Lung (tissue), 11 donors: ENCODE measurements at regions not wholly inside any gene's neighbourhood (a gene's known extent, or its start where the extent isn't known, plus 50 kb on each side); places are given as distances from the start of the nearest gene placed in this dataset.

Experiments
- ATAC-seq: fragments of 200-7000 bp; cut with Tn5 transposase; one replicate; pipeline ENCODE4 v1.9.1; 2020; ENCODE audit warnings: moderate number of reproducible peaks; ENCODE audit not compliant: insufficient read depth, low FRiP score
- DNase-seq, 3 donors: peaks; one replicate each; pipeline ENCODE4 v3.0.0-alpha.2; 2013 to 2017
- H3K27ac ChIP-seq, 2 donors: one replicate each; pipeline ENCODE4 v1.5.1; 2013; ENCODE audit warnings: mild to moderate bottlenecking in 2 of 2, moderate library complexity in 2 of 2, control low read depth in 1 of 2, inconsistent platforms in 1 of 2, low read depth in 1 of 2, low read length in 1 of 2
- H3K27me3 ChIP-seq, 3 donors: one replicate each; pipeline ENCODE4 v1.5.1; 2013; ENCODE audit warnings: low read length in 2 of 3; ENCODE audit not compliant: control insufficient read depth in 3 of 3, insufficient read depth in 3 of 3
- H3K36me3 ChIP-seq, 4 donors: one replicate each; pipeline ENCODE4 v1.5.1; 2013; ENCODE audit warnings: low read length in 4 of 4, mild to moderate bottlenecking in 1 of 4, moderate library complexity in 1 of 4; ENCODE audit not compliant: control insufficient read depth in 4 of 4, insufficient read depth in 4 of 4
- H3K4me1 ChIP-seq, 5 donors: one replicate each; pipeline ENCODE4 v1.5.1; 2013; ENCODE audit warnings: low read length in 5 of 5, mild to moderate bottlenecking in 2 of 5, moderate library complexity in 1 of 5; ENCODE audit not compliant: control insufficient read depth in 5 of 5, insufficient read depth in 5 of 5
- H3K4me3 ChIP-seq: one replicate; pipeline ENCODE4 v1.5.1; 2013; ENCODE audit warnings: mild to moderate bottlenecking, control low read depth, moderate library complexity
- H3K9ac ChIP-seq, 2 donors: one replicate each; pipeline ENCODE4 v1.5.1; 2013; ENCODE audit warnings: low read length in 2 of 2, control low read depth in 1 of 2; ENCODE audit not compliant: insufficient read depth in 1 of 2
- H3K9me3 ChIP-seq, 4 donors: one replicate each; pipeline ENCODE4 v1.5.1; 2013; ENCODE audit warnings: low read length in 3 of 4, mild to moderate bottlenecking in 1 of 4, moderate library complexity in 1 of 4; ENCODE audit not compliant: control insufficient read depth in 4 of 4, insufficient read depth in 3 of 4
- WGBS, 2 donors: extraction: QIAGEN DNeasy Blood & Tissue Kit; methylation state at CpG; one replicate each; pipeline ENCODE4 v1.1.7; 2013; 5-methylcytosine and 5-hydroxymethylcytosine counted together
- TF ChIP-seq, protein P1 (sequence below): IDR thresholded peaks from 2 replicates; pipeline ENCODE4 v1.5.1; 2012; ENCODE audit warnings: mild to moderate bottlenecking; ENCODE audit errors: control extremely low read depth, extremely low read depth
- donor health status: control.
- donor health status: control.
- donor health status: Bipolar disorder and iron deficiency.
- donor health status: healthy.
- donor health status: DM: yes; HTN: yes; CAD: no.

DNA sequence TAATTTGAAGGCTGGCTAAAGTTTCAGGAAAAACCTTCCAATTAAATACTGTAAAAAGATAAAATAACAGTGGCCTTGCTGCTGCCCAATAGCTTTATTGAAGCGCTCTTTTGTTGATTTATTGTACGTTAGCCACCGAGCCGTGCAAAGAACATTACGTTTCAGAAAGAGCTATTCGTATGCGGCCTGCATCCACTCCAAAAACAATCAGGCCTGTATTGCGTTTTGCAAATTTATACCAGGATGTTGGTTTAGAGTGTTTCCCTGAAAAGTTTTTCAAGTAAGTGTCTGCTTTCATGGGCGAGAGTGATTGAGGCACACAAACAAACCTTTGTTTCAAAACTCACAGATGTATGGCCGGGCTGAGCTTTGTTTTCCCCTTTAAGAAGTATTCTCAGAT is 257.2 kb upstream of the SALL3 start:
- 46 to 59% methylated on average over 10 of the region's 10 CpGs for WGBS, 2 donors
- peaks cover 0 to 10% (median 0%) of the 10 kb centered on the region in 5 donors for H3K4me1 ChIP-seq
- peaks cover 0 to 6% (median 0%) of the 10 kb centered on the region in 4 donors for H3K9me3 ChIP-seq
- no peak overlapping the region for H3K4me3 ChIP-seq
- no peak overlapping the region for H3K27ac ChIP-seq
- H3K9ac ChIP-seq: no peak overlapping the region
- ATAC-seq: no peak
- no peaks in the 10 kb centered on the region for H3K36me3 ChIP-seq
- H3K27me3 ChIP-seq: peaks cover 0 to 19% (median 9%) of the 10 kb centered on the region in 3 donors
- TF ChIP-seq, protein P1, sequence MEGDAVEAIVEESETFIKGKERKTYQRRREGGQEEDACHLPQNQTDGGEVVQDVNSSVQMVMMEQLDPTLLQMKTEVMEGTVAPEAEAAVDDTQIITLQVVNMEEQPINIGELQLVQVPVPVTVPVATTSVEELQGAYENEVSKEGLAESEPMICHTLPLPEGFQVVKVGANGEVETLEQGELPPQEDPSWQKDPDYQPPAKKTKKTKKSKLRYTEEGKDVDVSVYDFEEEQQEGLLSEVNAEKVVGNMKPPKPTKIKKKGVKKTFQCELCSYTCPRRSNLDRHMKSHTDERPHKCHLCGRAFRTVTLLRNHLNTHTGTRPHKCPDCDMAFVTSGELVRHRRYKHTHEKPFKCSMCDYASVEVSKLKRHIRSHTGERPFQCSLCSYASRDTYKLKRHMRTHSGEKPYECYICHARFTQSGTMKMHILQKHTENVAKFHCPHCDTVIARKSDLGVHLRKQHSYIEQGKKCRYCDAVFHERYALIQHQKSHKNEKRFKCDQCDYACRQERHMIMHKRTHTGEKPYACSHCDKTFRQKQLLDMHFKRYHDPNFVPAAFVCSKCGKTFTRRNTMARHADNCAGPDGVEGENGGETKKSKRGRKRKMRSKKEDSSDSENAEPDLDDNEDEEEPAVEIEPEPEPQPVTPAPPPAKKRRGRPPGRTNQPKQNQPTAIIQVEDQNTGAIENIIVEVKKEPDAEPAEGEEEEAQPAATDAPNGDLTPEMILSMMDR: no peak
- DNase-seq: no peak

DNA sequence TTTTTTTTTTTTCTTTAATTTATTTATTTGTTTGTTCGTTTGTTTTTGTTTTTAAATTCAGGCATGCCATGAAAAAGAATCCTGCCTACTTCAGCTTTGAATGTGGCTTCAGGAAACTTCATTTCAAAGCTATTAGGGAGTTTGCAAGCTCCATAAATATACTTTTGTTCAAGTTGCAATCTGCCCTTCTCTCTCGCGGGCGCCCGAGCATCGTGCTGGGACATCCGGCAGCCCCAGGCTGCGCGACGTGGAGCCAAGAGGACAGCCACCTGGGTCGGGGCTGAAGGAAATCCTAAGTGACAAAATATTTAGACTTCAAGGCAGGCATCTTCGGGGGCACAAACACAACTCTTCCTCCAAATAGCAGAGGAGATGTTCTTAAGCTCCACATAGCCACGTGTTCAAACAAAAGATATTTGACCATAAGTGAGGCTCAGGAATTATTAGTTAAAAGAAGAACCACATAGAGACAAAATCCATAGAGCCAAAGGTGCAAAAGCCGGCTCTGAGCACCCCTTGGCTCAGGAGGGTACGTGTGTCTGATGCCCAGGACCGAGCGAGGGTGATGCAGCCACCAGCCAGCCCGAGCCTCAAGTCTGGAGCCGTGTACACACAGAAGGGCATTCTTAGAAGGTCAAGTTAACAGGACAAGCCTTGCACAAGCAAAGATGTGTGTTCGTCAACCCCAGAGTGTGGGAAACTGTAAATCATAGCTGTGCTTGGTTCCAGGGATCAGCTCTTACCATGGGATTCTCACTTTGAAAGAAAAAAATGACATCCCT is 256.5 kb upstream of the SALL3 start:
- Histone ChIP-seq H3K9ac (no peak overlapping the region), H3K9me3 (peaks cover 0 to 6% (median 0%) of the 10 kb centered on the region in 4 donors), H3K36me3 (no peaks in the 10 kb centered on the region), H3K4me3 (no peak overlapping the region), H3K27ac (no peak overlapping the region), H3K4me1 (peaks cover 0 to 10% (median 0%) of the 10 kb centered on the region in 5 donors), H3K27me3 (peaks cover 0 to 19% (median 9%) of the 10 kb centered on the region in 3 donors)
- TF ChIP-seq, protein P1: no peak
- DNase-seq (no peak), ATAC-seq (no peak)
- WGBS, 2 donors: 54 to 55% methylated on average over 20 of the region's 20 CpGs

DNA sequence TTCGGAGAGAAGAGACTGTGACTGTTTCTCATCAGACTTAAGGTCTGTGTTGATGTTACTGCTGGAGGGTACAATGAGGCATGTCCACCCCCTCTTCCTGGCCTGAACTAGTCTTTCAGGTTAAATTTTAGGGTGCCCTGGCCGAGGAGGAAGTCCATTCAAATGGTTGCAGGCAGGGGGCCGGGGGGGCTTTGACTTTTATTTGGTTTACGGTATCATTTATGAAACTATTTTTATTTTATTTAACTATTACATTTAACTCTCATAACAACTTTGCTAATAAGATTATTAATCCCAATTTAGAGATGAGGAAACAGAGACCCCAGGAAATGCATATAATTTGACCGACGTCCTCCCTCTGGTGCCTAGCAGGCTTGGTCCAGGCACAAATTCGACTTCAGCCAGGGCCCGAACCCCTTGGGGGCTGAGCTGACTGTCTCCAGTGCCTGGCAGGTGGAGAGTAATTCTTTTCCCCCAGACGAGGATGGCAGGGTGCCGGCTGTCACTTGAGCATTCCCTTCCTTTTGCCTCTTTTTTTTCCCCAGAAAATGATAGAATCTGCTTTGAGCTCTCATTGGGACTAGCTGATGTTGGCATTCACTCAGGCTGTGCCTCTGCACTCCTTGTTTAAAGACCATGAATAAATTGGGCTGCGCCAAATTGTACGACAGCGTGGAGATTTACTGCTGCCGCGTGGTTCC is 255.3 kb upstream of the SALL3 start:
- H3K36me3 ChIP-seq: no peaks in the 10 kb centered on the region
- WGBS, 2 donors: 78 to 81% methylated on average over 15 of the region's 15 CpGs
- no peak for DNase-seq
- H3K27ac ChIP-seq: no peak overlapping the region
- H3K27me3 ChIP-seq: peaks cover 0 to 19% (median 9%) of the 10 kb centered on the region in 3 donors
- TF ChIP-seq, protein P1: no peak
- H3K4me1 ChIP-seq: peaks cover 0 to 10% (median 0%) of the 10 kb centered on the region in 5 donors
- H3K9ac ChIP-seq: no peak overlapping the region
- peaks cover 0 to 4% (median 0%) of the 10 kb centered on the region in 4 donors for H3K9me3 ChIP-seq
- no peak for ATAC-seq
- H3K4me3 ChIP-seq: no peak overlapping the region
